ENCODE measurements at regions not wholly inside any gene's neighbourhood (a gene's known extent, or its start where the extent isn't known, plus 50 kb on each side); places are given as distances from the start of the nearest gene placed in this dataset.
"Not testable (repeated sequence)": the region's sequence is repeated elsewhere in the genome, so short reads cannot be mapped to it uniquely, and the experiment has no call there.

- no peaks in the 10 kb centered on the region for H3K9me3 Mint-ChIP-seq
- no peaks in the 10 kb centered on the region for H3K4me1 Mint-ChIP-seq (ENCODE audit: low read depth)
- DNase-seq (ENCODE audit: low spot score): no peak
- H3K4me3 Mint-ChIP-seq: no peak overlapping the region
- H3K27me3 Mint-ChIP-seq (ENCODE audit: low read depth): peaks cover 6% of the 10 kb centered on the region
- H3K36me3 Mint-ChIP-seq (ENCODE audit: low read depth): no peaks in the 10 kb centered on the region
- no peak overlapping the region for H3K27ac Mint-ChIP-seq
Observed at GRCh38 chr10:28442403-28442802, 90.5 kb upstream of the WAC start.

DNA sequence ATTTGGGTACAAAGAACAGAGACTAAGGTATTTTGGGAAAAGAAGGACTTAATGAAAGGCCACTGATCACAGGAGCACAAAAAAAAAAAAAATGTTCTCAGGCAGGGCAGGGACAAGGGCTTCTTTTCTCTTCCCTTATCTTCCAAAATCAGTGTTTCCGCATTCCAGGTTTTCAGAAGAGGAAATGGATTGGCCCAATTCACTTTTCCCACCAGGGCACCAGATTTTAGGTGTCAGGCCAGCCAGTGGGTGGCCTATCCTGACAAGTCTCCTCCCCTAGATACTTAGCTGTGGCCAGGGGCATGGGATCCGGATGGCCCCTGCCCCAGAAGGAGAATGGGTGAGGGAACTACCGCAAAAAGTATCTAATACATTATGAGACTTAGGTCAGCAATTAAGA lies 88.9 kb upstream of the WAC start:
- H3K27ac Mint-ChIP-seq: no peak overlapping the region
- DNase-seq (ENCODE audit: low spot score): no peak
- no peaks in the 10 kb centered on the region for H3K9me3 Mint-ChIP-seq
- no peaks in the 10 kb centered on the region for H3K4me1 Mint-ChIP-seq (ENCODE audit: low read depth)
- no peak overlapping the region for H3K4me3 Mint-ChIP-seq
- no peaks in the 10 kb centered on the region for H3K36me3 Mint-ChIP-seq (ENCODE audit: low read depth)
- peaks cover 1% of the 10 kb centered on the region for H3K27me3 Mint-ChIP-seq (ENCODE audit: low read depth)

- DNase-seq (ENCODE audit: low spot score): no peak
- H3K27me3 Mint-ChIP-seq (ENCODE audit: low read depth): peaks cover 7% of the 10 kb centered on the region
- no peaks in the 10 kb centered on the region for H3K9me3 Mint-ChIP-seq
Observed at GRCh38 chr10:28445516-28445915, 87.4 kb upstream of the WAC start.

DNA sequence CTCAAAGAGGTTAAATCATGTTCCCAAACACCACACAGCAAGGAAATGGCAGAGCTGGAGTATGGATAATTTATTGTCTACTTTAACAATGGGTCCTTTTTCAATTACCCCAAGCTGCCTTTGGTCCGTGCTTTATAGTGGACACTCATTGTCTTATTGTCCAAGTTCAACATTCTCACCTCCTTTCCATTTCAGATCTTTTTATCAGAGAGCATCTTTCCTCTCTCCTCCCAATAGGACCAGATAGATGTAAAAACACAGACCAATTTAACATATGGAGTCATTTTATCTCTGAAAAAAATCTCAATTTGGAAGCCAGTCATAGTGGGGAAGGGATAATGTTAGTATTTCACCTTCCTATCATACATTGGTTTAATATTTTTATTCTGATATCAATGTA lies 83.5 kb upstream of the WAC start:
- Mint-ChIP-seq H3K9me3 (no peaks in the 10 kb centered on the region), H3K36me3 (ENCODE audit: low read depth) (no peaks in the 10 kb centered on the region), H3K27me3 (ENCODE audit: low read depth) (peaks cover 10% of the 10 kb centered on the region), H3K4me3 (no peak overlapping the region), H3K27ac (no peak overlapping the region), H3K4me1 (ENCODE audit: low read depth) (no peaks in the 10 kb centered on the region)
- no peak for DNase-seq (ENCODE audit: low spot score)

More at GRCh38 chr10:28445516-28445915, 87.4 kb upstream of the WAC start:
- no peaks in the 10 kb centered on the region for H3K36me3 Mint-ChIP-seq (ENCODE audit: low read depth)
- no peak overlapping the region for H3K4me3 Mint-ChIP-seq
- H3K27ac Mint-ChIP-seq: no peak overlapping the region
- no peaks in the 10 kb centered on the region for H3K4me1 Mint-ChIP-seq (ENCODE audit: low read depth)

GRCh38 chr10:28449926-28450325 lies 83.0 kb upstream of the WAC start:
- Mint-ChIP-seq H3K27me3 (ENCODE audit: low read depth) (peaks cover 10% of the 10 kb centered on the region), H3K27ac (no peak overlapping the region), H3K4me3 (no peak overlapping the region), H3K4me1 (ENCODE audit: low read depth) (no peaks in the 10 kb centered on the region), H3K36me3 (ENCODE audit: low read depth) (no peaks in the 10 kb centered on the region), H3K9me3 (no peaks in the 10 kb centered on the region)
- no peak for DNase-seq (ENCODE audit: low spot score)

DNA sequence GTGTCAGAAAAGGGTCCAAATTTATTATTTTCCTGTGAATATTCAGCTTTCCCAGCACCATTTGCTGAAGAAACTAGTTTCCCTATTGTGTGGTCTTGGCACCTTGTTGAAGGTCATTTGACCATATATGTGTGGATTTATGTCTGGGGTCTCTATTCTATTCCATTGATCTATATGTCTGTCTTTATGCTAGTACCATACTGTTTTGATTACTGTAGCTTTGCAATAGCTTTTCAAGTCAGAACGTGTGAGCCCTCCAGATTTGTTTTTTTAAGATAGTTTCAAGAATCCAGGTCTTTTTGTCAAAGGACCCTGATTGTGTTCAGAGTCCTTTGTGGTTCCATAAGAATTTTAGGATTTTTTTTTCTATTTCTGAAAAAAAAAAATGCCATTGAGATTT lies 79.0 kb upstream of the WAC start:
- Mint-ChIP-seq H3K27ac (no peak overlapping the region), H3K4me1 (ENCODE audit: low read depth) (no peaks in the 10 kb centered on the region), H3K36me3 (ENCODE audit: low read depth) (no peaks in the 10 kb centered on the region), H3K27me3 (ENCODE audit: low read depth) (peaks cover 16% of the 10 kb centered on the region), H3K4me3 (no peak overlapping the region), H3K9me3 (no peaks in the 10 kb centered on the region)
- DNase-seq (ENCODE audit: low spot score): no peak

GRCh38 chr10:28457110-28457509 lies 75.8 kb upstream of the WAC start:
- no peaks in the 10 kb centered on the region for H3K36me3 Mint-ChIP-seq (ENCODE audit: low read depth)
- peaks cover 9% of the 10 kb centered on the region for H3K27me3 Mint-ChIP-seq (ENCODE audit: low read depth)
- no peaks in the 10 kb centered on the region for H3K4me1 Mint-ChIP-seq (ENCODE audit: low read depth)
- no peaks in the 10 kb centered on the region for H3K9me3 Mint-ChIP-seq
- H3K4me3 Mint-ChIP-seq: no peak overlapping the region
- no peak overlapping the region for H3K27ac Mint-ChIP-seq
- DNase-seq (ENCODE audit: low spot score): no peak

DNA sequence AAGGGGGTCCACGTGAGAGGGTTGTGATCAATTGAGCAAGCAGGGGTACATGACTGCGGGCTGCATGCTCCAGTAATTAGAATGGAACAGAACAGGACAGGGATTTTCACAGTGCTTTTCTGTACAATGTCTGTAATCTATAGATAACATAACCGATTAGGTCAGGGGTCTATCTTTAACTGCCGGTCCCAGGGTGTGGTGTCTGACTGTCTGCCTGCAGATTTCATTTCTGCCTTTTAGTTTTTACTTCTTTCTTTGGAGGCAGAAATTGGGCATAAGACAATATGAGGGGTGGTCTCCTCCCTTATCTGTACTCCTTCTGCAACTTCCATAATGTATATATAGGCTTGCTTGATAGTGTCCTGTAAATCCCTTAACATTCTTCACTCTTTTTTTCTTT lies 75.0 kb upstream of the WAC start:
- H3K36me3 Mint-ChIP-seq (ENCODE audit: low read depth); H3K4me1 Mint-ChIP-seq (ENCODE audit: low read depth): not testable (repeated sequence)

GRCh38 chr10:28459453-28460144 lies 73.3 kb upstream of the WAC start:
- H3K27ac Mint-ChIP-seq: no peak overlapping the region
- no peak for DNase-seq (ENCODE audit: low spot score)
- no peak overlapping the region for H3K4me3 Mint-ChIP-seq
- H3K4me1 Mint-ChIP-seq (ENCODE audit: low read depth): no peaks in the 10 kb centered on the region
- no peaks in the 10 kb centered on the region for H3K36me3 Mint-ChIP-seq (ENCODE audit: low read depth)
- no peaks in the 10 kb centered on the region for H3K9me3 Mint-ChIP-seq
- peaks cover 10% of the 10 kb centered on the region for H3K27me3 Mint-ChIP-seq (ENCODE audit: low read depth)

More for the DNA sequence above, 75.0 kb upstream of the WAC start:
- not testable (repeated sequence) for H3K4me3 Mint-ChIP-seq; H3K27ac Mint-ChIP-seq; H3K27me3 Mint-ChIP-seq (ENCODE audit: low read depth); H3K9me3 Mint-ChIP-seq; DNase-seq (ENCODE audit: low spot score)

- Mint-ChIP-seq H3K9me3 (no peaks in the 10 kb centered on the region), H3K27ac (no peak overlapping the region), H3K27me3 (ENCODE audit: low read depth) (peaks cover 6% of the 10 kb centered on the region), H3K4me3 (no peak overlapping the region), H3K36me3 (ENCODE audit: low read depth) (no peaks in the 10 kb centered on the region), H3K4me1 (ENCODE audit: low read depth) (no peaks in the 10 kb centered on the region)
- DNase-seq (ENCODE audit: low spot score): no peak
Observed at GRCh38 chr10:28463141-28463540, 69.8 kb upstream of the WAC start.

DNA sequence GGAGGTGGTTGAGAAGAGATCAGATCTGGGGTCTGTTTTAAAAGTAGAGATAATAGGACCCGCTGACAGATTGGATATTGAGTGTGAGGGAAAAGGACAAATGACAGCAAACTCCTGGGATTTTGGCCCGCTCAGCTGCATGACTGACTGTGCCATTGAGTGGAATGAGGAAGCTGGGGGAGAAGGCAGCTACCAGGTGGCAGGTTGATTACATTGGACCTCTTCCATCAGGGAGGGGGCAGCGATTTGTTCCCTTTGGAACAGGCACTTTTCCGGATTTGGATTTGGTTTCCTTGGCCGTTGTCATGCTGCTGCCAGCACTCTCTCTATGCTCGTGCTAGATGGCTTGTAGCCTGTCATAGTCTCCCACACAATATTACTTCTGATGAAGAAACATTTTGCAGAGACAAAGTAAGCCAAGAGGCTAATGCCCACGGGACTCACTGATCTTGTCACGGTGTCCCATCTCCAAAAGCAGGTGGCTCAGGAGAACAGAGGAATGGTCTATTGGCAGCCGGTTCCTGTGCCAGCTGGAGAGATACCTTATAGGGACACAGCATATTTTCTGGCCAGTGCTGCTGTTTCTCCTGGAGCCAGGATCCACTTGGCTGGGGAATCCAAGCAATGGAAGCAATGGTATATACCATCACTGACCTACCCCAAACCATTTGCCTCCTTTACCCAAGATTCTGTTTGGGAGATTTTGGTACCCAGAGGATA lies 69.1 kb upstream of the WAC start:
- Mint-ChIP-seq H3K27ac (no peak overlapping the region), H3K27me3 (ENCODE audit: low read depth) (peaks cover 3% of the 10 kb centered on the region), H3K4me1 (ENCODE audit: low read depth) (no peaks in the 10 kb centered on the region), H3K4me3 (no peak overlapping the region), H3K9me3 (no peaks in the 10 kb centered on the region), H3K36me3 (ENCODE audit: low read depth) (no peaks in the 10 kb centered on the region)
- no peak for DNase-seq (ENCODE audit: low spot score)

- no peaks in the 10 kb centered on the region for H3K9me3 Mint-ChIP-seq
- peaks cover 3% of the 10 kb centered on the region for H3K27me3 Mint-ChIP-seq (ENCODE audit: low read depth)
- H3K4me1 Mint-ChIP-seq (ENCODE audit: low read depth): no peaks in the 10 kb centered on the region
- H3K4me3 Mint-ChIP-seq: no peak overlapping the region
- no peak overlapping the region for H3K27ac Mint-ChIP-seq
- no peaks in the 10 kb centered on the region for H3K36me3 Mint-ChIP-seq (ENCODE audit: low read depth)
- DNase-seq (ENCODE audit: low spot score): no peak
Observed at GRCh38 chr10:28467615-28468014, 65.3 kb upstream of the WAC start.

DNA sequence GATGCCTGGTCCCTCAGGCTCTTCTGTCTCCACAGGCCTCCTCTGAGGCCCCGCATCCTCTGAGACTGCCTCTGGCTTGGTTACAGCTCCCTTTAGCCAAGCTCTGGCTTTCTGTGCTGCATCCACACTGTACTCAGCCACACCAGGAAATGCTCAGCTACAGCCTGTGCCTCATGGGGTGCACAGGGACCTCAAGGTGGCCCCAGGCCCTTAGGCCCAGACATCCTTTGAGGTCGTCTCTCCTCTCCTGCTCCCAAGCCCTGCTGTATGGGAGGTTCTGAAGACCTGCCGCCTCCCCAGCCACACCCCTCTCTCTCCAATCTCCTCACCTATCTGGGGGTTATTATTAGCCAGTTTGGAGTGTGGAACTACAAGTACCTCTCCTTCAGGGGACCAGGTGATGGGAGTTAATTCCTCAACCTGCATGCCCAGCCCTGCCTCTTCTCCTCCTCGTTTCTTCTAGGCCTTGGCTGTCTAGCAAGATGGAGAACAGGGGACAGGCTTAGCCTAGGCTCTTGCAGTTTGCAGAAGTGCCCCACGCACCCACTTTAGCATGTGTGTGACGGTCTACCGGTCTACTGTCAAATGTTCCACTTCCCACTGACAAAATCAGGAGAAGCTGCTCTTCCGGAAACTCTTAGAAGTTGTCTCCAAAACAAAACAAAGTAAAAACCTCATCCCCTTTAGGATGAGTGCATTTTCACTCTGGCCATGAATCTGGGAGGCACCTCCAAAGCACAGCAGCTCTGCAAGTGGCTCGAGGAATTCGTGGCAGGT lies 64.0 kb upstream of the WAC start:
- no peaks in the 10 kb centered on the region for H3K9me3 Mint-ChIP-seq
- no peaks in the 10 kb centered on the region for H3K36me3 Mint-ChIP-seq (ENCODE audit: low read depth)
- H3K4me1 Mint-ChIP-seq (ENCODE audit: low read depth): no peaks in the 10 kb centered on the region
- H3K27me3 Mint-ChIP-seq (ENCODE audit: low read depth): no peaks in the 10 kb centered on the region
- H3K4me3 Mint-ChIP-seq: no peak overlapping the region
- no peak overlapping the region for H3K27ac Mint-ChIP-seq
- no peak for DNase-seq (ENCODE audit: low spot score)

DNA sequence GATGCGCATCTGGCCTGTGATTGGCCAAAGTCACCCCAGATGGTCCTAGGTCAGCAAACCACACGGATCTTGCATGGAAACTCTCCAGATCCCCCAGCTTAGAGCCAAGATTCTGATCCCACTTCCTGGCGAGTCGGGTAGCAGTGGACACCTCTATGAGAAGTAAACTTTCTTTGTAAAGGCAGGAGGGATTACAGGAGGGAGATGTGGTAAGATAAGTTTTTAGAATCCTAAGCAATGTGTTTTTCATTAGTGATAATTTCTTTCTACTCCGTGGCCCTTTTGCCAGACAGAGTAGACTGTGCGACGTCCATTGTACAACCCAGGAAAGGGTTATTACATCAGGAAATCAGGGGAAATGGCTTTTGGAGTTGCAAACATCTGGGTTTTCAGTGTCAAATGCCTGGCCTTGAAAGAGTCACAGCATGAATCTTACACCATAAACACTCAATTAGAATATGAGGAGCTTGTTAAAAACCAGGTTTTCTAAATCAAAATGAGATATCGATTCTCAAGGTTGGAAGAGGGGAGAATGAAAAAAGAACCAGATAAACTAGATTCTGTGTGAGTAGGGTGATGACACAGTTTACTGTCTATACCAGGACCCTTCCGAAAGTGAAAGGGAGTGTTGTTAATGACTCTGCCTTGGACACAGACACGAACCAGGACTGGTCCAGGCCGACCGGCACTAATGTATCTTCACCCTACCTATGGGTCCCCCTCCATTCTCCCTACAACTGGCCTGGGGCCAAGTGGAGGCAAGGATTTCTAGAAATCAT lies 61.9 kb upstream of the WAC start:
- Mint-ChIP-seq H3K36me3 (ENCODE audit: low read depth) (no peaks in the 10 kb centered on the region), H3K4me1 (ENCODE audit: low read depth) (no peaks in the 10 kb centered on the region), H3K4me3 (no peak overlapping the region), H3K9me3 (no peaks in the 10 kb centered on the region), H3K27ac (no peak overlapping the region), H3K27me3 (ENCODE audit: low read depth) (no peaks in the 10 kb centered on the region)
- DNase-seq (ENCODE audit: low spot score): no peak
